Stimulated activated CD4-positive, alpha-beta T cell treated with anti-CD3 and anti-CD28 coated beads, Interleukin-15, amount 100 ng/mL, for 1 hour (primary cell): ENCODE measurements at regions not wholly inside any gene's neighbourhood (a gene's known extent, or its start where the extent isn't known, plus 50 kb on each side); places are given as distances from the start of the nearest gene placed in this dataset.
"Not testable (repeated sequence)": the region's sequence is repeated elsewhere in the genome, so short reads cannot be mapped to it uniquely, and the experiment has no call there.

Experiments used
- DNase-seq, 2 donors: peaks; one replicate each; pipeline ENCODE4 v3.0.0-alpha.2; 2020; ENCODE audit warnings: low read depth in 1 of 2, low spot score in 1 of 2

DNA sequence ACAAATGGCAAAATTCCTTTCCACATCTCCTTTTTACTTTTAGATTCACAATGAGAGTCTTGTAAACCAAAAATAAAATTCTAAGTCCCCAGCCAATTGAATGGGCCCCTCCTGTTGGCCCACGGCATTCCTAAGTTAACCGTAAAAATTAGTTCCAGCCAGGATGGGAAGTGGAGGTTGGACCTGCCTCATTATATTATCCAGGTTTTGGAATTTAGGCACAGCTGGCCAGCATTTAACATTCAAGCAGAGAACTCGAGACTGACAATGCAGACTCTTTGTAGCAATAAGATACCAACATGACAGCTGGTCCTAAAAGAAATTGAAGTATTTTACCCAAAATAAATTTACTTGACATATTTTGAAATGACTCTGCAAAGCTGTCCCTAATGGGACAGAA lies 321.0 kb upstream of the NAALADL2 start:
- DNase-seq: no peak

DNA sequence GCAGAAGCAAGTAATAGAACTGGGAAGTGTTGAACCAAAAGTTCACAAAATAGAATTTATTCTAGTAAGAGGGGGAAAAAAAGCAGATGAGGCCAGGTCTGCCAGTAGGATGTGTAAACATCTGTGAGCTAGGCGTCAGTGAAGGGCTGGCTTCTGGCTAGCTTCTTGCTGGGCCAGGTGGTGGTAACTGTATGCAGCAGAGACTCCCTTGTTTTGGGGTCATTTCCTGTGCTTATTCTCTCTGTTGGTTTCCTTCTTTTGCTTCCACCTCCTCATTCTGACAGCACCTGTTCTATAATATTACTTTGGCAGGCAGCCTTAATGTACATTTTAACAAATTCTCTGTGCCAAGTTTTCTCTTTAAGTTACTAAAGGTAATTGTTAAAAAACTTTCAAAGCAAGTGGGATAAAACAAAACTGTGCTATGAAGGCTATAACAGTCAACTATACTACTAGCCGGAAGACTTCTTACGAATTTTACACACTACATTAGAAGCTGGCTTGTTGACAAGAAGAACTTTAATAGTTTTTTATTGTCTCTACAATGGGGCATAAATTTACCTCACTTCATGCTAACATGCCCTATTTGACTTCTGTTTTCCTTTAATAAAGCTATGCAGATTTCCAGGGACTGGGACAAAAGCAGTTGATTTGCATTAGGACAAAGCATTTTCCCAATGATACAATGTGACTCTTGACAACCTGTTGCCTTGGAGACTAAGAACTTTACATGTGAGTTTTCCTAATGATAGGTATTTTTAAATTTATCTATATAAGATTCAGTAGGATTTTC lies 318.8 kb upstream of the NAALADL2 start:
- DNase-seq: no peak

DNA sequence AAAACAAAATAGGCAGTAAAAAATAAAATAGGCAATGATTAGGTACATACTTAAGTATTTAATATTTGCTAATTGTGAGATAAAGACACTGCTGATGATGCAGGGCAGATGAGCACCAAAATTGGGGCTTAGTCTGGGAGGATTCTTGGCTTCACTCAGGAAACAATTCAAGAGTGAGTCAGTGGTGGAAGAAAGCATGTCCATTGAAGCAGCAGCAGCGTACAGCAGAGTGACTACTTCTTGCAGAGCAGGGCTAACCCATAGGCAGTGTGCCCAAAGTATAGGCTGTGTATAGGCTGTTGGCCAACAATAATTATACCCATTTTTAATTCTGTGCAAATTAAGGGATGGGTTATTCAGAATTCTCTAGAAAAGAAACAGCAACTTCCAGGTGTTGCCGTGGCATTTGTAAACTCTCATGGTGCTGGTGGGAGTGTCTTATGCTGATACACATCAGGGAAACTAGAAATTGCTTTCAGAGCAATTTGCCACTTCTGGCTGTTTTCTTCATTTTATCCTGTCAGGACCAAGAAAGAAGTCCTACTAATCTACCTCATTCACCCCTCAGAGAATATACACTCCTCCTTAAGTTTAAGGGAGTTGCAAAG lies 317.3 kb upstream of the NAALADL2 start:
- no peak for DNase-seq

DNA sequence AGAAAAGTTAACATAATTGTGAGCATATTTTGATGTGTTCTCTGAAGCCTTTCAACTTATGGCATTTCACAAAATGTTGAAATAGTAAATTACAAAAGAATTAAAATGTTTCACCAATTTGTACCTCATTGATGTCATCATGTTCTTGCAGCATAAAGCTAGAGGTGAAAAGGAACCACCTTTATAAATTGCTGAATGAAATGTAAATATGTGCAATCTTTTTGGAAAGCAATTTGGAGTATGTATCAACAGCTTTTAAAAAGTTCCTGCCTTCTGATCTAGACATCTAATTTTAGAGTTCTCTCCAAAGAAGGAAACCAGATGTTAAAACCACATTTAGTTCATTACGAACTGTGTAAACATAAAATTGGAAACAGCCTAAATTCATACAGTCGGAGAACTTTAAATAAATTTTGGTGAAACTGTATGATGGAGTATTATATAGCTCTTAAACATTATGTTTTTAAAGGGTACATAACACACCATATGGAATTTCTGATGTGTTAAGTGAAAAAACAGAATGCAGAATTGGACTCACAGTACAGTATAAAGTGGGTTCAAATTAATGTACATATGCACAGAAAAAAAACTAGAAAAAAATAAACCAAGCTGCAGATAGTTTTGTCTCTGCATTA lies 311.2 kb upstream of the NAALADL2 start:
- no peak for DNase-seq

DNA sequence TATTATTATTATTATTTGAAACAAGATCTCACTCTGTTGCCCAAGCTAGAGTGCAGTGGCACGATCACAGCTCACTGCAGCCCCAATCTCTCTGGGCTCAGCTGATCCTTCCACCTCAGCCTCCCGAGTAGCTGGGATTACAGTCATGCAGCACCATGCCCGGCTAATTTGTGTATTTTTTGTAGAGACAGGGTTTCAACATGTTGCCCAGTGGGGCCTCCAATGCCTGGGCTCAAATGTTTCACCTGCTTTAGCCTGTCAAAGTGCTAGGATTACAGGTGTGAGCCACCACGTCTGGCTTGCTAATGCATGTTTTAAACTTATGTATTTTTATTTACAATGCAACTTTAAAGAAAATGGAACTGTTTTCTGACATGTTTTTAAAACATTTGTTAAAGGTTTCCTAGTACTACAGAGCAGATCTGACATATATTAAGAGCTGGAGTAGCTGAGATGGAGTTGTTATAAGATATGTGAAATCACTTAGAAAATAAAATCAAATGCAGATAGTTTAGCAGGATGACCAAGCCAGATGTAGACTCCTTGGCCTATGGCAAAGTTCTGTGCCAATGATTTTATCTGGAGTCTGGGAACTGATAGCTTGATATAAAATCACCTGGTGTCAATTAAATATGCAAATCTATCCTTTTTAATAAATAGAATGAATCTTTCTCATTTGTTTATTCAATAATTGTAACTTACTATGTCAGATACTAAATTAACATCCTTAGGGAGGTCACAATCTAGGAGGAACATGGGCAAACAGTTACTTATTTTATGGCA lies 310.1 kb upstream of the NAALADL2 start:
- DNase-seq: no peak

DNA sequence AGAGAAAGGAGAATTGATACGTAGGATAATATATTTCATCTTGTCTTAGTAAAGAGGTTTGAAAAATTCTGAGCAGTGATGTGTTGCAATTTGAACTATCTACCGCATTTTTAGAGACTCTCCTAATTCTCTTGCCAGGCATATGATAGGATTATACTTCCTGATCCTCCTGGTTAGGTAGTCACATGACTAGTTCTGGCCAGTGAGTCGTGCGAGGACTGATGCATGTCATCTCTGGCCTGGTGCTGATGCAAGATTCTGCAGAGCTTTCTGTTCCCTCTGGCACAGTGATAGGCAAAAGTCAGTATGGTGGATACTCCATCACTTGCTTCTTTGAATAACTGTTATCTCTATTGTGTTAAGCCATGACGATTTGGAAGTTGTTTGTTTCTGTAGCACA lies 277.6 kb upstream of the NAALADL2 start:
- no peak for DNase-seq

DNA sequence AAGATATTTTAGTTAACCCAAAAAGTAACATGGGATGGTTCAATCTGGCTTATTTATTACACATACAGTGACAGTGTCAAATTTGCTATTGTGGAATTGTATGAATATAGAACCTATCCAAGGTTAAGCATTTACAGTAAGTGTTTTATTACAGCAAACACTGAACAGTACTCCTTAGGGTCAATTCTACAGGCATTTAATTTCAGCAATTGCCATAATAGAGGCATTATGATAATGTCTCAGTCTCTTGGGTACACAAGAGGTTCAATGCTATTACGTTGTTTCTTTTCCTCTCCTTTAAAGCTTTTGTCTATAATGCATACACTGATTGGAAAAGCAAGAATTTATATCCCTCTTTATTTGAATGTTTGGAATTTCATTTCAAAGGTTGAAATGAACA lies 275.7 kb upstream of the NAALADL2 start:
- no peak for DNase-seq

DNA sequence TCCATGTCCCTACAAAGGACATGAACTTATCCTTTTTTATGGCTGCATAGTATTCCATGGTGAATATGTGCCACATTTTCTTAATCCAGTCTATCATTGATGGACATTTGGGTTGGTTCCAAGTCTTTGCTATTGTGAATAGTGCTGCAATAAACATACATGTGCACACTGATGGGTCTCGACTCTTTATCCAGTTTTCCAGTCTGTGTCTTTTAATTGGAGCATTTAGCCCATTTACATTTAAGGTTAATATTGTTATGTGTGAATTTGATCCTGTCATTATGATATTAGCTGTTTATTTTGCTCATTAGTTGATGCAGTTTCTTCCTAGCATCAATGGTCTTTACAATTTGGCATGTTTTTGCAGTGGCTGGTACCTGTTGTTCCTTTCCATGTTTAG lies 272.0 kb upstream of the NAALADL2 start:
- not testable (repeated sequence) for DNase-seq

DNA sequence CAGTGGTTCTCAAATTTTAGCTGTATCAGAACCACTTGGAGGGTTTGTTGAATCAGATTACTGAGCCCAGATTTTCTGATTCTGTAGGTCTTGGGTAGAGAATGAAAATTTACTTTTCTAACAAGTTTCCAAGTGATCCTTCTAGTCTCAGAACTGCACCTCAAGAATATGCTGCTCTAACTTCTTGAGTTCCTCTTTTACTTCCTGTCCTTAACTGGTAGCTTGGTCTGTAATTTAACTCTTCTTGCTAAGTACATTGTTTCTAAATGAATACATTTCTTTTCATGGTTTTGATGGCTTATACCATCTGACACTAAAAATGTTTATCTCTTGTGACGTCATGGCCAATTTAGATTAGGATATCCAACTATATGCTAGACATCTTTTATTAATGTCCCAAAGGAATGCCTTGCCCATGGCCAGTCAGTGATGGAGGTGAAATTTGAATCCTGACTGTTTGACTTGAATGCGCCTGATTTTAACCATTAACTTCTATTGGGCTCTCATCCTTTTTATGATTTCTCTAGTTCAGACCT lies 262.6 kb upstream of the NAALADL2 start:
- no peak for DNase-seq

DNA sequence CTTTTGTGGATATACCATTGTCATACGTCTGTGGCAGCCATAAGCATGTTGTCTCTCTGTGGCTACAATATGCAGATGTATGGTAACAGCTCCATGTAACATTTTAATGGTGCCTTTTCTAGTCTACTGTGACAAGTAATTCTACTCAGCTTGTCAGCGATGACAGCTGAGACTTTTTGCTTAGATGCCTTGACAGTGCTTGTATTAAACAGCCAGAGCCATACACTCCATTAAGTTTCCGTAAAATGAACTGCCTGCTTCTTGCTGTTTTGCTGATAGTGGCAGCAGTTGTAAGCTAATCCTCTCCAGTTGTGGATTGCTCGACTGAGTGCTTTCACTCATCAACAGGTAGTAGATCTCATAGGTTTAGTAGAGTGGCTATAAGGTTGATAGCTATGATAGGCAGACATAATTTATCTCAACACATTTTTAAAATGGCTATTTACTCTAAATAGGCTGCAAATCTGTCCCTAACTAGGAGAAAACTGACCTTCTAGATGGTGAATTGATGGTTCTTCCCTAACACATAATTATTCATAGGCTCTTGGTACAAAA lies 260.2 kb upstream of the NAALADL2 start:
- no peak for DNase-seq

DNA sequence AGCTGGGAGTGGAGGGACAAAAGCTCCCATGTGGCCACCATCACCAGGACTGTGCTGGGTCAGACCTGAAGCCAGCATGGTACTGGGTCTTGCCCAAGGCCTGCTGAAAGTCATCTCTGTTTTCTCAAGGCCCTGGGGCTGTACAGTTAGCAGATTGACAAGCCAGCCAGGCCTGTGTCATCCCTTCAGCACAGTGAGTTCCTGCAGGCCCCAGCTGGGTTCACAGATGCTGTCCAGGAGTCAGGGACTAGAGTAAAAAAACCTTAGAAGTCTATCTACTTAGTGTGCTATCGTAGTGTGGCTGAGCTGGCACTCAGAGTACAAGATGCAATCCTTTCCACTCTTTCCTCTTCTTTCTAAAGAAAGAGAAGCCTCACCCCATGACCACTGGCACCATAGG lies 246.0 kb upstream of the NAALADL2 start:
- DNase-seq: no peak

DNA sequence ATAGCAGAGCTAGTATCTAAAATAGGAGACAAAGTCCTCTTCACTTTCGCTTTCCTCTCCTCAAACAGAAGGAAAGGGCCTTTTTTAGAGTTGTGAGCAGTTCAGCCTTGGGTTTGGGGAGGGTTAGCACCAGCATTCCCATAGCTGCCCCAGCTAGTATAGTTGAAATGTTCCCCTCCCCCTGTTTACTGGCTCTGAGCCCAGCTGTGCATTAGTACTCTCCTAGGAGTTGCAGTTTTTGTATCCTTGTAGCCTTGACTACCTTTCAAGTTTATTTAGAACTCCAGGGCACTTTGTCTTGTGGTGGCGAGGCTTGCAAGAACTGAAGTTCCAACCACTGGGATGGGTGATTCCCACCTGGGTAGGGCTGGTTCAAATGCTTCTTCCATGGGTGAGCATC lies 245.1 kb upstream of the NAALADL2 start:
- no peak for DNase-seq

DNA sequence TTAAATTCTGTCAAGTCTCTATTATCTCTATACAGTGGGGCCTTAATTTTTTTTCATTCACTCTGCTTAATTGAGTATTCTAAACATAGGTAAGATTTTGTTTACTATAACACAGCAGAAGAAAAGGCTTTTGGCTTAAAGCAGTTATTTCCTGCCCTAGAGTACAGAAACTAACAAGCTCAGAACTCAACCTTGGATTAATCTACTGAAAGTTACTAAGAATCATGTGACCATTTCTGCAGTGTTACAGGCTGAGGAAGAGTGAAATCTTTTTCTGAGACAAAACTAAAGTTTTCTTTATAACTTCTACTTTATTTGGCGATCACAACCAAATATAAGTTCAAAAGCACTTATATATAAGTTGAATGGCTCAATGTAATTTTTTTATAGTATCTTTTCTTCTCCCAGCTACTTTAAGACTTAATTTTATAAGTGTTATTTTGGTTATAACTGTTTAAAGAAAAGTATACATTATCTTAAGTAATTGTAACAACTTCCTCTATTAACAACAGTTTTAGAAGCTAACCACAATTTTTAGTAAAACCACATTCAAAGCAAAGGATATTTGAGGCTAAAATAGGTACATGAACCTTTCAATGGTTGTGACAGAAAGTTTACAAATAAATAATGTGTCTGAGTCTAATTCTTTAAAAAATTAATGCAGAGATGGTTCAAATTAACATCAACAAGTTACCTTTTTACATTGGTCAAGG lies 240.6 kb upstream of the NAALADL2 start:
- DNase-seq: no peak

DNA sequence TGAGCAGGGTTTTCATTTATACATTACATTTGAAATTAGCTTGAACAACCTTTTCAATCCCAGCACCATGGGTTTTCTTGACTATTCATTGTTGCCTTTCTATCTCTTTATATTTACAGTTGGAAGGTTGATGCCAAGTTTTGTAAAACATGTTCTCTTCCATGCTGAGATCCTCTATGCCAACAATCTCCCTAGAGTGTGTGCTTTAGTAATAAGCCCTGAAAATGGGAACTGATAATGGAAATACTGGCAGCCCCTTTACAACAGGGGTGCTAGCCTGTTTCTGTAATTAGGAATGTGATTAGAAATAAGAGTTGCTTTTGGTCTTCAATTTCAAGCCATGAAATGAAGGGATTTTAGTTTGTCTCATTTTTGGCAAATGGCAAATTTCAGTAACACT lies 239.9 kb upstream of the NAALADL2 start:
- DNase-seq: no peak

DNA sequence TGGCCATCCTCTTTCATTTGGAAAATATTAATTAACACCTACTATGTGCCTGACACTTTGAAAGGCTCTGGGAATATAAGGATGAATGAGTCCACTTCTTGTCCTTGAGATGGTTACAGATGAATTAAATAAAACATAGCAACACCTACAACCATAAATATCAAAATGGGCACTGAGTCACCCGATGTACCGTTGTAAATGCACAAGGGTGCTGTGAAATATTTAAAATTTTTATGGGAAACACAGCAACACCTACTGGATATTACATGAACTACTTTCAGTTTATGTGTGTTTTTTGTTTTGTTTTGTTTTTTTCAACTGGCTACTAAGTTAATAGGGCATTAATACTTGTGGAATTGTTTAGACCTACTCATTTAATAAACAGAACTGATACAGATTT lies 239.0 kb upstream of the NAALADL2 start:
- no peak for DNase-seq

DNA sequence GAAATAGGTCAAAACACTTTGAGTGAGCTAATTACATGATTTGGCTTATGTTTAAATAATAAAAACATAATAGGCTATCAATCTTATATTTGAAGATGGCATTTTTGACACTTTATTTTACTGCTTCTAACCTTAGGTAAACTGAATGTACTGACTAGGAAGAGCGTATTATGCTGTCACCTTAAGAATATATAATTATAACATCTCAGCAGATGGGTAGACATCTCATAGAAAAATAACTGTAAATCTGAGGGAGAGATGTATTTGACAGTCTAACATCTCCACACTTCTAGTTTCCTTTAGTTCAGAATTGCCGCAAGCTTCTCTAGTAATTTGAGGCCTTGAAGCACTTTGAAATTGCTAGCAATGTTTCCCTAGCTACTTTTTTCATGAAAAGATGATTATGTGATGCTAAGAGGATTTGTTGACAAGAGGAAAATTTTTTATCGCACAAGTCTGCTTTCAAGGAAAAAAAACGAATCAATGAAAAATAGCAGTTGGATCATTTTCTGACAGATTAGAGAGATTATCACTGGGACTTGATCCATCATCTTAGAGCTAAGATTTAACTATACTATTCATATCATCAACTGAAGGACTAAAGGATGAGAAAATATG lies 238.2 kb upstream of the NAALADL2 start:
- no peak for DNase-seq

DNA sequence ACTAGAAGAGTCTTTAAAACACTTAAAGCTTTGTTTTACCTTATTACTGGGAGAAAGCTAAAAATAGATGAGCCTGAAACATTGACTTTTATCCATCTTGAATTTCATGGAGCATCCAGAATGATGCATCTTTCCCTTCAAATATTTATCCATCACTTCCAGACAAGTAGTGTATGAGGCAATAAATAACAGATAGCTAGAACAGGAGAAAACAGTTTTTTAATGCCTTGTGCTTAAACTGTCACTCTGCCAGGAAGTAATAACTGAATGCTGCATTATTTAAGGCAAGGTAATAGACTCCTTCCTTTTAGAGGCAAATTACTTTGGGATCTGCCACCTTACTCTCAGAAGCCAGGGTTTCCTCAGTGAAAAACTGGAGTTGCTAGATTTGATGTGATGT lies 225.8 kb upstream of the NAALADL2 start:
- DNase-seq: no peak

DNA sequence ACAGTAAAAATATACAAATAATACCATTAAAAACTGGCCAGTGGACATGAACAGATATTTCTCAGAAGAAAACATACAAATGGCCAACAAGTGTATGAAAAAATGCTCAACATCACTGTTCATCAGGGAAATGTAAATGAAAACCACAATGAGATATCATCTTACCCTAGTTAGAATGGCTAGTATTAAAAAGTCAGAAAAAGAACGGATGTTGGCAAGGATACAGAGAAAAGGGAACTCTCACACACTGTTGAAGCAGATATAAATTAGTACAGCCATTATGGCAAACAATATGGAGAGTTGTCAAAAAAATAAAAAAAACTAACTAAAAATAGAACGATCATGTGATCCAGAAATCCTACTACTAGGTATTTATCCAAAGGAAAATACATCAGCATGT lies 222.7 kb upstream of the NAALADL2 start:
- no peak for DNase-seq

DNA sequence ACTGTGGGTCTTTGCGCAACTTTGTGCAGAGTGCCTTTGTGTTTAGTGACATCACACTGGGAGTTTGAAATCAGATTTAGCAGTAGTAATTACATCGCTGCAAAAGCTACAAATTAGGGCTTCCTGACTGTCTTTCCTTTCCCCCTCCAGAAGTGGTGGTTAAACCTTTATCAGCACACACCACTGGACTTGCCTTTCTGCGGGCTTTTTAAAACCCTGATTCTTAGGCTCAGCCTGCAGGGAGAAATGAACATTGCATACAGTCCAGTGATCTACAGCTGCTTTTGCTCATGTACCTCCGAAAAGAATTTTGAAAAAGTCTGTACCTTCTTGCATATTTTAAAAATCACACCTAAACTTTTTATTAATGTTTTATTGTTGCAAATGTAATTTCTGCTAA lies 219.7 kb upstream of the NAALADL2 start:
- DNase-seq: no peak

DNA sequence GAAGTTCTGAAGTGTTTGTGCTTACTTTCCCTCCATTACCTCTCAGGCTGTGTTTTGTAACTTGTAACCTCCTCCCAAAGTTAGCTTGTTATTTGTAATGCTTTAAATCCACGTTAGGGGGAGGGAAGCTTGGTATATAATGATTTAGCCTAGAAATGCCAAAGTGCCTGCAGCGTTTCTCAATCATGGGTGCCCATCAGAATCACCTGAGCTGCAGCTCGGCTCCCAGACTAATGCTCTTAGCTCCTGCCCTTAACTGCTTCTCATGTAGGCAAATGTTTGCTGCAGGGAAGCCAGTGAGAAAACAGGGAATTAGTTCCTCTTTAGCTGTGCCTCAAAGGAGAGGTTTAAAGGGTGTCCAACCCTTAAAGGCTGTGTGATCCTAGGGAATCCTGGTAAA lies 219.2 kb upstream of the NAALADL2 start:
- DNase-seq: no peak
